GM18909 (cell line): ENCODE measurements at regions not wholly inside any gene's neighbourhood (a gene's known extent, or its start where the extent isn't known, plus 50 kb on each side); places are given as distances from the start of the nearest gene placed in this dataset.
"Not testable (repeated sequence)": the region's sequence is repeated elsewhere in the genome, so short reads cannot be mapped to it uniquely, and the experiment has no call there.

ENCODE experiments used
- ATAC-seq: cut with Tn5 transposase; IDR thresholded peaks from one replicate; pipeline ENCODE4 v1.9.1; 2021; ENCODE audit warnings: mild to moderate bottlenecking; ENCODE audit not compliant: unreplicated experiment, poor library complexity

- no peak for ATAC-seq
These were observed 703.0 kb upstream of the TBX3 start for GRCh38 chr12:115386946-115387345.

GRCh38 chr12:115385141-115385540 lies 701.2 kb upstream of the TBX3 start:
- no peak for ATAC-seq

DNA sequence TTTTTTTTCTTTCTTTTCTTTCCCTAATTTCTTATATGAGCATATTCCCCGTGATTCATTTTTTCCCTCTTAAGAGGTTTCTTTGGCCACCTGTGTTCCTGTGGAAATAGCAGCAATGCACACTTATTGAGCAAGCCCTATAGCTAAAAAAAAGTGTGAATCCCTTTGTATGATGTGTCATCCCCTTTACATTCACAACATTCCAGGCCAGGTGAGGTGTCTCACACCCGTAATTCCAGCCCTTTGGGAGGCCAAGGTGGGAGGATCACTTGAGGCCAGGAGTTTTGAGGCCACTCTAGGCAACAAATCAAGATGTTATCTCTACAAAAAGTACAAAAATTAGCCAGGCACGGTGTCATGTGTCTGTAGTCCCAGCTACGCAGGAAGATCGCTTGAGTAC lies 700.4 kb upstream of the TBX3 start:
- no peak for ATAC-seq

GRCh38 chr12:115383668-115384067 lies 699.7 kb upstream of the TBX3 start:
- no peak for ATAC-seq

GRCh38 chr12:115382681-115383080 lies 698.7 kb upstream of the TBX3 start:
- ATAC-seq: no peak

GRCh38 chr12:115380546-115381120 lies 696.7 kb upstream of the TBX3 start:
- ATAC-seq: no peak

GRCh38 chr12:115378291-115378690 lies 694.3 kb upstream of the TBX3 start:
- ATAC-seq: no peak

- ATAC-seq: no peak
These were observed 693.8 kb upstream of the TBX3 start for GRCh38 chr12:115377779-115378178.

GRCh38 chr12:115377230-115377629 lies 693.3 kb upstream of the TBX3 start:
- no peak for ATAC-seq

GRCh38 chr12:115375186-115375991 lies 691.4 kb upstream of the TBX3 start:
- peak; percentile 96 for ATAC-seq

DNA sequence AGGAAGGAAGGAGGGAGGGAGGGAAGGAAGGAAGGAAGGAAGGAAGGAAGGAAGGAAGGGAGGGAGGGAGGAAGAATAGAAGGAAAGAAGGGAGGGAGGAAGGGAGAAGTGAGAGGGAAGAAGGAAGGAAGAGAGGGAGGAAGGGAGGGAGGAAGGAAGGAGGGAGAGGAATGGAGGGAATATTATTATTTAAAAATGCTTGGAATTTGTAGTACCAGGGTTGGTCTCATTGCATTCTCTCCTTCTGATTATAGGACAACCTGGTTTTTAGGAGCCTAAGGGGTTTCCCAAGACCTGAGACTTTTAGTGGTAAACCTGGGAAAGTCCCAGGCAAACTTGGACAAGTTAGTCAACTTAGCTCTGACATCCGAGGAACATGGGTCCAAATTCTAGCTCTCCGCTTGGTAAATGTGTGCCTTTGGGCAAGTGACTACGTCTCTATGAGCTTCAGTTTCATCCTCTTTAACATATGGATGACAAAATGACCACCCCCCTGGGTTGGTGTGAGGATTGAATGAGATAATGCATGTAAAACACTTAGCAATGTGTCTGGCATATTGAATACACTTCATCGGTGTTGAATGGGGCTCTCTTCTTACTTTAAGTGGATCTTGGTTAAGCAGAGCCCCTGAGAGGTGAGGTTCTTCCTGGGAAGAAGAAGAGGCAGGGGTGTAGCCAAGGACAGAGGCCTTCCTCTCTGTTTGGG lies 690.7 kb upstream of the TBX3 start:
- ATAC-seq: peak; percentile 16

DNA sequence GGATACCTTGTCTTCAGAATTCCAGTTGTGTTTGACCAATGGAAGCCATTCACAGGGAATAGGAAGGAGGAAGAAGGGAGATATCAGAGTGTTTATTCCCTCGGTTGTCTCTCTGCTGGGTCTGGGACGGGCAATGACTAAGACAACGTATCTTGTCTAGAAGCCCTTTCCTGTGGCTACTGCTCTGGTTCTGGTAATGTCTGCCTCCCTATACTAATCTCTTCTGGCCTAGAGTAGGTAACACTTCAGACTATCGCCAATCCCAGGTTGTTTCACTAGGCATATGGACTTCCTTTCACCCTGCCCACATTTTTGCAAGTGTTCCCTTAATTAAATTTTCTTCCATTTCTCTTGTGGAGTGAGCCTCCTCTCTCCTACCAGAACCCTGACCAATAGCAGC lies 687.7 kb upstream of the TBX3 start:
- ATAC-seq: no peak

GRCh38 chr12:115370650-115371049 lies 686.7 kb upstream of the TBX3 start:
- ATAC-seq: no peak

GRCh38 chr12:115370207-115370606 lies 686.2 kb upstream of the TBX3 start:
- ATAC-seq: no peak

DNA sequence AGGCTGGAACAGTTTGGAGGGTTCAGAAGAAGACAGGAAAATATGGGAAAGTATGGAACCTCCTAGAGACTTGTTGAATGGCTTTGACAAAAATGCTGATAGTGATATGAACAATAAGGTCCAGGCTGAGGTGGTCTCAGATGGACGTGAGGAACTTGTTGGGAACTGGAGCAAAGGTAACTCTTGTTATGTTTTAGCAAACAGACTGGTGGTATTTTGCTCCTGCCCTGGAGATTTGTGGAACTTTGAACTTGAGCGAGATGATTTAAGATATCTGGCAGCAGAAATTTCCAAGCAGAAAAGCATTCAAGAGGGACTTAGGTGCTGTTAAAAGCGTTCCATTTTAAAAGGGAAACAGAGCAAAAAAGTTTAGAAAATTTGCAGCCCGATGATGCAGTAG lies 682.3 kb upstream of the TBX3 start:
- ATAC-seq: not testable (repeated sequence)

DNA sequence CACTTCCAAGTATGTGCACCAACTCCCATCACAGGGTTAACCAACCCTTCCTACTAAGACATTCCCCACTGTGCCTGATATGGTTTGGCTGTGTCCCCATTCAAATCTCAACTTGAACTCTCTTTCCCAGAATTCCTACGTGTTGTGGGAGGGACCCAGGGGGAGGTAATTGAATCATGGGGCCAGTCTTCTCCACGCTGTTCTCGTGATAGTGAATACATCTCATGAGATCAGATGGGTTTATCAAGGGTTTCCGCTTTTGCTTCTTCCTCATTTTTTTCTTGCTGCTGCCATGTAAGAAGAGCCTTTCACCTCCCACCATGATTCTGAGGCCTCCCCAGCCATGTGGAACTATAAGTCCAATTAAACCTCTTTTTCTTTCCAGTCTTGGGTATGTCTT lies 681.8 kb upstream of the TBX3 start:
- ATAC-seq: not testable (repeated sequence)

GRCh38 chr12:115364921-115365320 lies 680.9 kb upstream of the TBX3 start:
- ATAC-seq: no peak

DNA sequence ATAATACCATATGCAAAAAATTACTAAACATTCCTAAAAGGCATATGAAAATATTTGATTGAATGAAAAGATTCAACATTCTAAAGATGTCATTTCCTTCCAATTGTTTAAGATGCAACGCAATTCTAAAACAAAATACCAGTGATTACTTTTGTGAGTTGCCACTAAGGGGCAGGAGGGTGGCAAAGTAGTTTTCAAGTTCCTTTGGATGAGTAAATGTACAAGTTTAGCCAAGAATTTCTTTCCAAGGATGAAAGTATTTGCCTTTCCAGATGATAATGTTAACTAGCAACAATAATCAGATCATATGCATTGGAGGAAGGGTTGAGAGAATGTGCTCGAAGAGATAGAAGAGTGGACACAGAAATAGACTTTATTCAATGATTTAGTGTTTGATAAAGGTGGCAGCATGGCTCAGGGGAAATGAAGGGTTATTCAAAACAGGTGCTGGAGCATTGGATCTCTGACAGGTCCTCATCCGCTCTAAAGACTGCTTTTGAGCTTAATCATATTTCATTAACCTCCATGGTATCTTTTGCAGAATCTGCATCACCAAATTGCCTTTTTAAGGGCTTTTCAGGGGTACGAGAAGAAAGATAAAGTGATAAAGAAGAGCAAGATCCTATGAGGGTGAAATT lies 678.5 kb upstream of the TBX3 start:
- no peak for ATAC-seq

GRCh38 chr12:115357681-115358080 lies 673.7 kb upstream of the TBX3 start:
- no peak for ATAC-seq

- no peak for ATAC-seq
These were observed 671.3 kb upstream of the TBX3 start for GRCh38 chr12:115355301-115355700.
